Erythroblast (primary cell): ENCODE measurements at regions not wholly inside any gene's neighbourhood (a gene's known extent, or its start where the extent isn't known, plus 50 kb on each side); places are given as distances from the start of the nearest gene placed in this dataset.
A peak's percentile ranks its signal among the peaks of the same experiment; 100 is the strongest.

ENCODE experiments used
- DNase-seq, 2 experiments: peaks; one replicate each; lab custom pipeline; 2025; lab: John Stamatoyannopoulos, UW
- GATA1 ChIP-seq: IDR thresholded peaks from 2 replicates; pipeline ENCODE4 v1.6.1; 2011; ENCODE audit warnings: low read depth, mild to moderate bottlenecking, control low read depth, low read length, moderate library complexity
- POLR2A ChIP-seq: IDR thresholded peaks from 2 replicates; pipeline ENCODE4 v1.6.1; 2011; ENCODE audit warnings: mild to moderate bottlenecking, low read length

GRCh38 chrX:51798701-51799100, 55.5 kb downstream of the GSPT2 start:
- TF ChIP-seq POLR2A (no peak), GATA1 (no peak)
- DNase-seq = no peak

- TF ChIP-seq POLR2A = peak; percentile 16
- no peak for TF ChIP-seq GATA1
- DNase-seq = peak; percentile 43
Measured at GRCh38 chrX:51802917-51803688, 59.9 kb downstream of the GSPT2 start.

- no peak for DNase-seq
- no peak for TF ChIP-seq GATA1
- TF ChIP-seq POLR2A = no peak
Measured at GRCh38 chrX:51803833-51804232, 60.6 kb downstream of the GSPT2 start.

GRCh38 chrX:51804741-51805140, 61.5 kb downstream of the GSPT2 start:
- peak in 1 of 2 experiments; percentile 0 for DNase-seq
- no peak for TF ChIP-seq POLR2A
- no peak for TF ChIP-seq GATA1

- TF ChIP-seq GATA1 (no peak), POLR2A (no peak)
- no peak for DNase-seq
Measured at GRCh38 chrX:51813886-51814460, 70.7 kb downstream of the GSPT2 start.

- TF ChIP-seq GATA1 (no peak), POLR2A (no peak)
- DNase-seq = no peak
Measured at GRCh38 chrX:51824061-51824460, 69.4 kb upstream of the MAGED1 start.

GRCh38 chrX:51825436-51825835, 68.0 kb upstream of the MAGED1 start:
- no peak for DNase-seq
- TF ChIP-seq POLR2A (no peak), GATA1 (no peak)

GRCh38 chrX:51834076-51834475, 59.3 kb upstream of the MAGED1 start:
- no peak for TF ChIP-seq POLR2A
- TF ChIP-seq GATA1 = no peak

GRCh38 chrX:51836823-51837222, 56.6 kb upstream of the MAGED1 start:
- DNase-seq = no peak
- no peak for TF ChIP-seq POLR2A
- no peak for TF ChIP-seq GATA1

More at GRCh38 chrX:51834076-51834475, 59.3 kb upstream of the MAGED1 start:
- peak in 1 of 2 experiments; percentile 2 for DNase-seq

- no peak for TF ChIP-seq POLR2A
- TF ChIP-seq GATA1 = no peak
- no peak for DNase-seq
Measured at GRCh38 chrX:51837451-51837850, 56.0 kb upstream of the MAGED1 start.

- TF ChIP-seq GATA1 (no peak), POLR2A (no peak)
- DNase-seq = no peak
Measured at GRCh38 chrX:51837921-51838320, 55.5 kb upstream of the MAGED1 start.
